NOMO-1 treated with dmso at 0.1 percent for 144 hours (cell line): ENCODE measurements at regions not wholly inside any gene's neighbourhood (a gene's known extent, or its start where the extent isn't known, plus 50 kb on each side); places are given as distances from the start of the nearest gene placed in this dataset.
"Not testable (repeated sequence)": the region's sequence is repeated elsewhere in the genome, so short reads cannot be mapped to it uniquely, and the experiment has no call there.

Experiments used
- DNase-seq: peaks from one replicate; lab custom pipeline; 2025; ENCODE audit not compliant: unreplicated experiment; lab: John Stamatoyannopoulos, UW

- no peak for DNase-seq
Observed at GRCh38 chr3:115385774-115386730, 237.3 kb upstream of the GAP43 start.

GRCh38 chr3:115388166-115388565 is 235.1 kb upstream of the GAP43 start:
- no peak for DNase-seq

GRCh38 chr3:115388811-115389210 is 234.5 kb upstream of the GAP43 start:
- DNase-seq, result no peak

GRCh38 chr3:115396801-115397200 is 226.5 kb upstream of the GAP43 start:
- no peak for DNase-seq

GRCh38 chr3:115397433-115397832 is 225.9 kb upstream of the GAP43 start:
- DNase-seq, result no peak

GRCh38 chr3:115398506-115398905 is 224.8 kb upstream of the GAP43 start:
- DNase-seq, result no peak

GRCh38 chr3:115399750-115400149 is 223.6 kb upstream of the GAP43 start:
- DNase-seq, result no peak

- no peak for DNase-seq
Observed at GRCh38 chr3:115401298-115401697, 222.0 kb upstream of the GAP43 start.

GRCh38 chr3:115401851-115402501 is 221.3 kb upstream of the GAP43 start:
- no peak for DNase-seq

- DNase-seq, result no peak
Observed at GRCh38 chr3:115402651-115403050, 220.7 kb upstream of the GAP43 start.

GRCh38 chr3:115403786-115404185 is 219.5 kb upstream of the GAP43 start:
- no peak for DNase-seq

GRCh38 chr3:115409596-115409995 is 213.7 kb upstream of the GAP43 start:
- DNase-seq, result no peak

- not testable (repeated sequence) for DNase-seq
Observed at GRCh38 chr3:115414610-115415009, 208.7 kb upstream of the GAP43 start.

- DNase-seq, result no peak
Observed at GRCh38 chr3:115415246-115415996, 207.9 kb upstream of the GAP43 start.

GRCh38 chr3:115418583-115418982 is 204.7 kb upstream of the GAP43 start:
- no peak for DNase-seq

GRCh38 chr3:115420086-115420485 is 203.2 kb upstream of the GAP43 start:
- DNase-seq, result no peak

- DNase-seq, result peak; percentile 65
Observed at GRCh38 chr3:115423170-115423569, 200.1 kb upstream of the GAP43 start.

- no peak for DNase-seq
Observed at GRCh38 chr3:115428841-115429240, 194.5 kb upstream of the GAP43 start.

- no peak for DNase-seq
Observed at GRCh38 chr3:115436767-115437301, 186.5 kb upstream of the GAP43 start.

GRCh38 chr3:115438799-115439198 is 184.5 kb upstream of the GAP43 start:
- DNase-seq, result no peak

GRCh38 chr3:115445559-115445958 is 177.8 kb upstream of the GAP43 start:
- DNase-seq, result no peak
